Effector memory CD4-positive, alpha-beta T cell (primary cell): ENCODE measurements at regions not wholly inside any gene's neighbourhood (a gene's known extent, or its start where the extent isn't known, plus 50 kb on each side); places are given as distances from the start of the nearest gene placed in this dataset.
"Not testable (repeated sequence)": the region's sequence is repeated elsewhere in the genome, so short reads cannot be mapped to it uniquely, and the experiment has no call there.

ENCODE experiments used
- DNase-seq, 3 donors: peaks; one replicate each; pipeline ENCODE4 v3.0.0-alpha.2; 2020
- H3K27ac ChIP-seq: 2 replicates; pipeline ENCODE4 v1.7.0; 2013; ENCODE audit warnings: mild to moderate bottlenecking, low read length, moderate library complexity; ENCODE audit not compliant: insufficient read depth, poor library complexity, severe bottlenecking
- H3K27me3 ChIP-seq: replicated peaks from 2 replicates; pipeline ENCODE4 v1.7.0; 2013; ENCODE audit warnings: mild to moderate bottlenecking, low read length; ENCODE audit not compliant: insufficient read depth, control insufficient read depth, poor library complexity, severe bottlenecking
- H3K36me3 ChIP-seq: 2 replicates; pipeline ENCODE4 v1.7.0; 2013; ENCODE audit warnings: mild to moderate bottlenecking, low read length, moderate library complexity; ENCODE audit not compliant: control insufficient read depth, insufficient read depth
- H3K4me1 ChIP-seq: 2 replicates; pipeline ENCODE4 v1.7.0; 2013; ENCODE audit warnings: low read length, mild to moderate bottlenecking; ENCODE audit not compliant: control insufficient read depth, insufficient read depth, poor library complexity, severe bottlenecking
- H3K4me3 ChIP-seq: 2 replicates; pipeline ENCODE4 v1.7.0; 2013; ENCODE audit warnings: low read length, low read depth, mild to moderate bottlenecking; ENCODE audit not compliant: insufficient read depth, poor library complexity, severe bottlenecking
- H3K9me3 ChIP-seq: 2 replicates; pipeline ENCODE4 v1.7.0; 2013; ENCODE audit warnings: mild to moderate bottlenecking, low read length, moderate library complexity; ENCODE audit not compliant: control insufficient read depth

GRCh38 chr4:181007751-181008150 is 1235.5 kb upstream of the TENM3 start:
- Histone ChIP-seq H3K4me1 (no peaks in the 10 kb centered on the region), H3K36me3 (no peaks in the 10 kb centered on the region), H3K4me3 (no peak overlapping the region), H3K9me3 (no peaks in the 10 kb centered on the region), H3K27me3 (no peaks in the 10 kb centered on the region), H3K27ac (no peak overlapping the region)
- DNase-seq, result no peak

GRCh38 chr4:181008164-181008563 is 1235.0 kb upstream of the TENM3 start:
- H3K4me3 ChIP-seq, result no peak overlapping the region

GRCh38 chr4:181013162-181013561 is 1230.0 kb upstream of the TENM3 start:
- H3K27ac ChIP-seq, result no peak overlapping the region
- no peaks in the 10 kb centered on the region for H3K27me3 ChIP-seq

More at GRCh38 chr4:181008164-181008563, 1235.0 kb upstream of the TENM3 start:
- no peak overlapping the region for H3K27ac ChIP-seq
- no peaks in the 10 kb centered on the region for H3K9me3 ChIP-seq
- no peaks in the 10 kb centered on the region for H3K36me3 ChIP-seq
- H3K4me1 ChIP-seq, result no peaks in the 10 kb centered on the region
- DNase-seq, result no peak
- H3K27me3 ChIP-seq, result no peaks in the 10 kb centered on the region

GRCh38 chr4:181017038-181017437 is 1226.2 kb upstream of the TENM3 start:
- H3K4me1 ChIP-seq, result no peaks in the 10 kb centered on the region
- H3K4me3 ChIP-seq, result no peak overlapping the region
- H3K36me3 ChIP-seq, result no peaks in the 10 kb centered on the region
- DNase-seq, result no peak
- no peak overlapping the region for H3K27ac ChIP-seq
- no peaks in the 10 kb centered on the region for H3K9me3 ChIP-seq
- no peaks in the 10 kb centered on the region for H3K27me3 ChIP-seq

More at GRCh38 chr4:181013162-181013561, 1230.0 kb upstream of the TENM3 start:
- no peak for DNase-seq
- no peak overlapping the region for H3K4me3 ChIP-seq
- H3K36me3 ChIP-seq, result no peaks in the 10 kb centered on the region
- H3K4me1 ChIP-seq, result no peaks in the 10 kb centered on the region
- H3K9me3 ChIP-seq, result no peaks in the 10 kb centered on the region

- H3K27me3 ChIP-seq, result no peaks in the 10 kb centered on the region
These were observed 1224.7 kb upstream of the TENM3 start for GRCh38 chr4:181018472-181018871.

GRCh38 chr4:181018913-181019312 is 1224.3 kb upstream of the TENM3 start:
- Histone ChIP-seq H3K4me1 (no peaks in the 10 kb centered on the region), H3K27ac (no peak overlapping the region)

More at GRCh38 chr4:181018472-181018871, 1224.7 kb upstream of the TENM3 start:
- Histone ChIP-seq H3K4me1 (no peaks in the 10 kb centered on the region), H3K4me3 (no peak overlapping the region), H3K36me3 (no peaks in the 10 kb centered on the region), H3K9me3 (no peaks in the 10 kb centered on the region), H3K27ac (no peak overlapping the region)
- no peak for DNase-seq

GRCh38 chr4:181020456-181020855 is 1222.7 kb upstream of the TENM3 start:
- Histone ChIP-seq H3K9me3 (no peaks in the 10 kb centered on the region), H3K36me3 (no peaks in the 10 kb centered on the region), H3K27ac (no peak overlapping the region), H3K4me3 (no peak overlapping the region), H3K4me1 (no peaks in the 10 kb centered on the region), H3K27me3 (no peaks in the 10 kb centered on the region)
- DNase-seq, result no peak

More at GRCh38 chr4:181018913-181019312, 1224.3 kb upstream of the TENM3 start:
- Histone ChIP-seq H3K27me3 (no peaks in the 10 kb centered on the region), H3K4me3 (no peak overlapping the region), H3K36me3 (no peaks in the 10 kb centered on the region), H3K9me3 (no peaks in the 10 kb centered on the region)
- DNase-seq, result no peak

- no peak overlapping the region for H3K4me3 ChIP-seq
- no peaks in the 10 kb centered on the region for H3K36me3 ChIP-seq
- H3K9me3 ChIP-seq, result no peaks in the 10 kb centered on the region
- no peak for DNase-seq
- H3K27ac ChIP-seq, result no peak overlapping the region
- H3K27me3 ChIP-seq, result no peaks in the 10 kb centered on the region
- no peaks in the 10 kb centered on the region for H3K4me1 ChIP-seq
These were observed 1222.0 kb upstream of the TENM3 start for GRCh38 chr4:181021213-181021612.

GRCh38 chr4:181030135-181030921 is 1212.9 kb upstream of the TENM3 start:
- not testable (repeated sequence) for H3K4me3 ChIP-seq, H3K27me3 ChIP-seq, H3K36me3 ChIP-seq, H3K9me3 ChIP-seq, H3K27ac ChIP-seq, H3K4me1 ChIP-seq, DNase-seq

GRCh38 chr4:181030961-181031360 is 1212.2 kb upstream of the TENM3 start:
- DNase-seq, result no peak
- H3K36me3 ChIP-seq, result no peaks in the 10 kb centered on the region
- H3K4me3 ChIP-seq, result no peak overlapping the region
- H3K27me3 ChIP-seq, result no peaks in the 10 kb centered on the region
- no peak overlapping the region for H3K27ac ChIP-seq
- no peaks in the 10 kb centered on the region for H3K4me1 ChIP-seq
- H3K9me3 ChIP-seq, result no peaks in the 10 kb centered on the region
